ENCODE measurements at regions not wholly inside any gene's neighbourhood (a gene's known extent, or its start where the extent isn't known, plus 50 kb on each side); places are given as distances from the start of the nearest gene placed in this dataset.
A peak's percentile ranks its signal among the peaks of the same experiment; 100 is the strongest.
"Not testable (repeated sequence)": the region's sequence is repeated elsewhere in the genome, so short reads cannot be mapped to it uniquely, and the experiment has no call there.

DNA sequence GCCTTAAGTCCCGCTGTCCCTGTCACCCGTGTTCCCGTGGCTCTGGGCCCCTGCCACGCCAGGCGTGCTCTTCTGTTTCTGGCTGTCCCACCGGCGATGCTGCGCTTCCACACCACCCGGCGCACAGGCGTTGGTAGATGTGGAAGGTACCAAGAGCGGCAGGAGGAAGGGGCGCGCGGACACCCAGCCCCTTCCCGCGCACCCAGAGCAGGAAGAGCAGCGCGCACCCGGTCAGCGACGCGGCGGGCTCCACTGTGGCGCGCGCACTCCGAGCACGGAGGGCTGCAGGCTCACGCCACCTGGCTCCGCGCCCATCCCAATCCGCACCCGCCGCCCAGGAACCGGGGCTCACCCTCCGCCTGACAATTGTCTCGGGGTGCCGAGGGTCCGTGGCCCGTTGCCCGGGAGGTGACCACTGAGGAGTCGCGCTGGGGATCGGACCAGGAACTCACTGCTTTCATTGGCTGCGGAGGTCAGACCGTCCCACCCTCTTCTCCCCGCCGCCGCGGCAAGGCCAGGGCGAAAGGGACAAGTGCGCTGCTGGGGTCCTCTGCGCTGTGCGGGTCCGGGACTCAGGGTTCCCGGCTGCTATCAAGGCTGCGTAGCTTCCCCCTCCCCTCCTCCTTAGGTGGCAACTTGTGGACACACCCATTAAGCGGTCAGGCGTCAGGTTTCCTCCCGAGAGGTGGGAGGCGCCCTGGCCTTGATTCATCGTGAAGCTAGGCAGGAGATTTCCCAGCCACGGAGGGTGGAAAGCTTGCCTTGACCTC lies 121.6 kb upstream of the ZNF92 start:
- peak; percentile 30 for DNase-seq

GRCh38 chr7:65250697-65251395 lies 122.8 kb upstream of the ZNF92 start:
- no peak for DNase-seq

- no peak for DNase-seq
These were observed 123.4 kb upstream of the ZNF92 start for GRCh38 chr7:65250216-65250615.

DNA sequence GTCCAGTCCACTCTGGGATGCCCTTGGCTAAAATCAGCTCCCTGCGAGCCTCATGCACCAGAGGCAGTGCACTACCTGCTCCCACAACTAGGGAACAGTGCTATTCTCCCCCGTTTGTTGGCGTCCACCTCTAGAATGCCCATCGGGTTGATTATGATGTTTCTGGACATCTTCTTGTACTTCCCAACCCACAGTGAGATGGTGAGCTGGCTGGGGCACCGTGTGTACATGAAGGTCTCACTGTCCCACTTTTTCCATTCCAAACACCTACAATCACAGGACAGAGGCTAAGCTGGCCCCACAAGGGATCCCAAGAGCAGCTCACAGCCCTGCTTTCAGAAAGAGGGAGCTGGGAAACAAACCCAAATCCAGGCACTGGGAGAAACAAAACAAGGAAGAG lies 126.2 kb upstream of the ZNF92 start:
- DNase-seq, result no peak

GRCh38 chr7:65239707-65240352 lies 133.8 kb upstream of the ZNF92 start:
- no peak for DNase-seq

- DNase-seq, result no peak
These were observed 134.3 kb upstream of the ZNF92 start for GRCh38 chr7:65239324-65239706.

GRCh38 chr7:65238785-65239184 lies 134.9 kb upstream of the ZNF92 start:
- DNase-seq, result no peak

DNA sequence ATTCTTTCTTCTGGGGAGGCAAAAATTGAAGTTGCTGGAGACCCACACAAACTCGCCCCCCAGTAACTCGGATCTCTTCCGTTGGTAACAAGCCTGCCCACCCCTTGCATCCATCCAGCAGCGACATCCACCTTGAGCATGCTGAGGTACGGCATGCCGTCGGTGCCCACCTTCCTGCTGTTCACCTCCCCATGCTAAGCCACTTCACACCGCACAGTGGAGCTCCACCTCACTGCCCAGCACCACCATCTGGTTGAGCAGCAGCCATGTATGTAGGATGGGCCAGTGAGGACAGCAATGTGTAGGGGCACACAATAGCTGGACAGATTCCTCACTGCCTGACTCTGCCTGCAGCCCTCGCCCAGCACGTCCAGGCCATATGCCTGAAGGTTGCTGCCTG lies 138.1 kb upstream of the ZNF92 start:
- DNase-seq, result no peak

DNA sequence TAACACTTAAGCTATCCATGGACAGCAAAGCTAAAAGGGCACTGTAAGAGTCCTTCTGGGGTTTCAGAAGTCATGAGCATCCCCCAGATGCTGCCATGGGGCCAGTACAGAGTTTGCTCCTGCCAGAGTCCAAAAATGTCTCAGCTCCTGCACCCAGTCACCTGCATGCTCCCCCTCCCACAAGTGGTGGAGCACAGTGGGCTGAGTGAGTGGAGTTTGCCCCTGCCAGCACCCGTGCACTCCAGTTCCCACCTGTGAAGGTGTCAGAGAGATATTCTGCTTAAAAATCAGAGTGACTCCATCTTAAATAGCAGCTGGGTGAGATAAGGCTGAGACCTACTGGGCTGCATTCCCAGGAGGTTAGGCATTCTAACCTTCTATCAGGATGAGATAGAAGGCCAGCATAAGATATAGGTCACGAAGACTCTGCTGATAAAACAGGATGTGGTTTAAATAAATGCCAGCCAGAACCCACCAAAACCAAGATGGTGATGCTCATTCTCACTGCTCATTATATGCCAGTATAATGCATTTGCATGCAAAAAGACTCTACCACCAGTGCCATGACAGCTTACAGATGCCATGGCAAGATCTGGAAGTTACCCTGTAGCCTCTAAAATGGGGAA lies 140.1 kb upstream of the ZNF92 start:
- no peak for DNase-seq

DNA sequence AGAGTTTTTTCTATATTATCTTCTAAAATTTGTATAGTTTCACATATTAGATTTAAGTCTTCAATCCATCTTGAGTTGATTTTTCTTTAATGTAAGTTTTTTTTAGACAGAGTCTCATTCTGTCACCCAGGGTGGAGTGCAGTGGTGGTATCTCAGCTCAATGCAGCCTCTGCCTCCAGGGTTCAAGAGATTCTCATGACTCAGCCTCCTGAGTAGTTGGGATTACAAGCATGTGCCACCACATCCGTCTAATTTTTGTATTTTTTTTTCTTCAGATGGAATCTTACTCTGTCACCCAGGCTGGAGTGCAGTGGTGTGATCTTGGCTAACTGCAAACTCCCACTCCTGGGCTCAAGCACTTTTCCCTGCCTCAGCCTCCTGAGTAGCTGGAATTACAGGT lies 143.4 kb upstream of the ZNF92 start:
- DNase-seq, result no peak

GRCh38 chr7:65225422-65226006 lies 148.1 kb upstream of the ZNF92 start:
- DNase-seq, result no peak

GRCh38 chr7:65222655-65223054 lies 151.0 kb upstream of the ZNF92 start:
- no peak for DNase-seq

DNA sequence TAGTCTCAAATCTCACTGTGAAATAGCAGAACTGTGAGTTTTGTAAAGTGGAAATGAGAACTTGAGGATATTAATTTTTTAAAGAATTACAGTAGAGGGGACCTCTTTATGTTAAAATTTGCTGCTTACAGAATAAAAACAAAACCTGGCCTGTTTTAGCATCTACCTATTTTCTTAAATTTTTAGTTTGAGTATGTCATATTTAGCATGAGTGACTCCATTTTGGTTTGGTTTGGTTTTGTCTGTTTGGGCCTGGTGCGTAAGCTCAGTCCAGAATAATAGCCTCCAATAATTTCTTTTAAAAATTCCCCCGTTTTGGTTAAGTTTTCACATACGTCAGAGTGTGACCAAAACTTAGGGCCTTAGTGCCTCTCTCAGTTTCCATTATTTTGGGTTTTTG lies 152.0 kb upstream of the ZNF92 start:
- DNase-seq, result no peak

DNA sequence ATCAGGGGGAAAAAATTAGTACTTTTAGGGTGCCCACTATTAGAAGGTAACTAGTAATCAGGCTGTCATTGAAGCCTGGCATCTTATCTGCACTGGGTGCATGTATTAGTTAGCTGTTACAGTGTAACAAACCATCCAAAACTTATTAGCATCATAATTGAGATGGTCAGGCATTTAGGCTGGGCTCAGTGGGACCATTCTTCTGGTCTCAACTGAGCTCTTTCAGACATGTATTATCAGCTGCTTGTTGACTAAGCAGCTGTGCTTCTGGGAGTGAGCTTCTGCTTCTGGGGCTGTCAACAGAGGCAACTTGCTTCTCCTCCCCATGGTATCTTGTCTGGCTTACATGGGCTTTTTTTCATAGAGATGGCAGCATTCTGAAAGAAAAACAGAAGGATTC lies 154.0 kb upstream of the ZNF92 start:
- DNase-seq, result no peak

DNA sequence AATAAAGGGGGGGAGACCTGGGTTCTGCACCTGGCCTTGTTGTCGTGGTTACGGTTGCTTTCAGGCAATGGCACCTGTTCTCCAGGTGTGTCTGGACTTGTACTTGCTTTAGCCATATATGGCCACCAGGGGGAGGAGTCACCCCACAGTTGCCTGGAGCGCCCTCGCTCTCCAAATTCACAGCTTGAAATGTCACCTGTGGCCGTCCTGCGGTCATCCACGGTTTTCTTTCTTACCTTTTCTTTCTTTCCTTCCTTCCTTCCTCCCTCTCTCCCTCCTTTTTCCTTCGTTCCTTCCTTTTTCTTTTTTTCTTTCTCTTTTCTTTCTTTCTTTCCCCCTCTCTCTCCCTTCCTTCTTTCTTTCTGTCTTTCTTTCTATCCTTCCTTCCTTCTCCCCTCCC lies 157.2 kb upstream of the ZNF92 start:
- DNase-seq, result peak; percentile 63

DNA sequence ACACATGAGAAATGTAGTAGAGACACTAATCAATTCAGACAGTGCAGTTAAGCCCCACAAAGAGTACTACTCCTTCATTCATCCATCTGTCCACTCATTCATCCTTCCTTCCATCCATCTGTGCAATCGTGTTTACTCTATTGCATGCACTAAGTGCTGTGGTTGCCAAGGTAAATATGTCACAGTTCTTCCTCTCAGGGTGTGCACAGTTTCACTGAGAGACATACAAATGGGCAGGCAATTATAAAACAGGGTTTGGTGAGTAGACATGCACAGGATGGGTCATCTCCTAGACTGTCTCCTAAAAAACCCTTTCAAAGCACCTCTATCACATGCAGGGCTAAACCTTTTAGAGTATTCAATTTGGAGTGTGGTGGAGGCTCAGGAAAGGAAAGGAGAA lies 160.4 kb upstream of the ZNF92 start:
- DNase-seq, result not testable (repeated sequence)

- DNase-seq, result not testable (repeated sequence)
These were observed 174.4 kb upstream of the ZNF92 start for GRCh38 chr7:65199221-65199620.

- DNase-seq, result not testable (repeated sequence)
These were observed 180.2 kb upstream of the ZNF92 start for GRCh38 chr7:65193334-65194058.

DNA sequence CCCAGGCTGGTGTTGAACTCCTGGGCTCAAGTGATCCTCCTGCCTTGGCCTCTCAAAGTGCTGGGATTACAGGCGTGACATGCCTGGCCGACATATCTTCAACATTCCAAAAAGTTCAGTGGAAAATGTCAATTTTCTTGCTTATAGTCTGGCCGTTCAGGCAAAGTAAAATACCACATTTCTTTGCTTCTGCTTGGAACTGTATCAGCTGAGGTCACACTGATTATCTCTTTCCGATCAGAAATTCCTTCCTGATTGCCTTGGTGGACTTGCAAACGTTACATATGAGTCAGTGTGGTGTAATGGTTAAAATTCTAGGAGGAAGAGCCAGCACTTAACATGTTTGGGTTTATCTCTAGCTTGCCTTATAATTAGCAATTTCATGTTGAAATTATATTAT lies 170.6 kb upstream of the ERV3-1 start:
- DNase-seq, result not testable (repeated sequence)

- not testable (repeated sequence) for DNase-seq
These were observed 143.6 kb upstream of the ERV3-1 start for GRCh38 chr7:65150105-65150504.

GRCh38 chr7:65146118-65146914 lies 139.8 kb upstream of the ERV3-1 start:
- not testable (repeated sequence) for DNase-seq

GRCh38 chr7:65145710-65146109 lies 139.2 kb upstream of the ERV3-1 start:
- DNase-seq, result not testable (repeated sequence)

Data from activated CD4-positive, alpha-beta T cell treated with anti-CD3 and anti-CD28 coated beads, Interleukin-2, amount 50 U/mL, for 16 hours (primary cell).